ENCODE measurements at regions not wholly inside any gene's neighbourhood (a gene's known extent, or its start where the extent isn't known, plus 50 kb on each side); places are given as distances from the start of the nearest gene placed in this dataset.
"Not testable (repeated sequence)": the region's sequence is repeated elsewhere in the genome, so short reads cannot be mapped to it uniquely, and the experiment has no call there.

GRCh38 chr5:148880197-148880596 is 53.8 kb downstream of the ADRB2 start:
- no peak for DNase-seq (ENCODE audit: low read depth)

- no peak for DNase-seq (ENCODE audit: low read depth)
Observed at GRCh38 chr5:148880696-148881095, 54.3 kb downstream of the ADRB2 start.

- DNase-seq (ENCODE audit: low read depth) = no peak
Observed at GRCh38 chr5:148882332-148882731, 55.9 kb downstream of the ADRB2 start.

GRCh38 chr5:148884339-148885020 is 58.1 kb downstream of the ADRB2 start:
- DNase-seq (ENCODE audit: low read depth) = peak; percentile 32

GRCh38 chr5:148887123-148887881 is 60.9 kb downstream of the ADRB2 start:
- DNase-seq (ENCODE audit: low read depth) = no peak

GRCh38 chr5:148889936-148890335 is 63.5 kb downstream of the ADRB2 start:
- not testable (repeated sequence) for DNase-seq (ENCODE audit: low read depth)

GRCh38 chr5:148895441-148895840 is 69.0 kb downstream of the ADRB2 start:
- DNase-seq (ENCODE audit: low read depth) = not testable (repeated sequence)

- DNase-seq (ENCODE audit: low read depth) = no peak
Observed at GRCh38 chr5:148897842-148898241, 71.4 kb downstream of the ADRB2 start.

- DNase-seq (ENCODE audit: low read depth) = no peak
Observed at GRCh38 chr5:148898413-148899075, 72.1 kb downstream of the ADRB2 start.

GRCh38 chr5:148899993-148900392 is 73.6 kb downstream of the ADRB2 start:
- DNase-seq (ENCODE audit: low read depth) = no peak

- DNase-seq (ENCODE audit: low read depth) = no peak
Observed at GRCh38 chr5:148902478-148902877, 76.1 kb downstream of the ADRB2 start.

- no peak for DNase-seq (ENCODE audit: low read depth)
Observed at GRCh38 chr5:148903587-148903986, 77.2 kb downstream of the ADRB2 start.

GRCh38 chr5:148904440-148904839 is 78.0 kb downstream of the ADRB2 start:
- DNase-seq (ENCODE audit: low read depth) = no peak

GRCh38 chr5:148905541-148905940 is 79.1 kb downstream of the ADRB2 start:
- DNase-seq (ENCODE audit: low read depth) = no peak

GRCh38 chr5:148906968-148907367 is 80.6 kb downstream of the ADRB2 start:
- DNase-seq (ENCODE audit: low read depth) = no peak

- no peak for DNase-seq (ENCODE audit: low read depth)
Observed at GRCh38 chr5:148909040-148909439, 82.6 kb downstream of the ADRB2 start.

GRCh38 chr5:148909766-148910165 is 83.4 kb downstream of the ADRB2 start:
- DNase-seq (ENCODE audit: low read depth) = no peak

GRCh38 chr5:148910216-148910615 is 83.8 kb downstream of the ADRB2 start:
- no peak for DNase-seq (ENCODE audit: low read depth)

- peak; percentile 88 for DNase-seq (ENCODE audit: low read depth)
Observed at GRCh38 chr5:148910686-148911361, 84.4 kb downstream of the ADRB2 start.

GRCh38 chr5:148911386-148911785 is 85.0 kb downstream of the ADRB2 start:
- DNase-seq (ENCODE audit: low read depth) = no peak

- DNase-seq (ENCODE audit: low read depth) = no peak
Observed at GRCh38 chr5:148912146-148912545, 85.7 kb downstream of the ADRB2 start.

Measured in myocyte (in vitro differentiated cells).